HG03439 (cell line): ENCODE measurements at regions not wholly inside any gene's neighbourhood (a gene's known extent, or its start where the extent isn't known, plus 50 kb on each side); places are given as distances from the start of the nearest gene placed in this dataset.

Experiments used
- ATAC-seq: cut with Tn5 transposase; IDR thresholded peaks from one replicate; pipeline ENCODE4 v1.9.1; 2021; ENCODE audit warnings: mild to moderate bottlenecking, moderate library complexity; ENCODE audit not compliant: unreplicated experiment

GRCh38 chr12:86333955-86334522, 77.8 kb upstream of the MGAT4C start:
- no peak for ATAC-seq

GRCh38 chr12:86331457-86331856, 75.3 kb upstream of the MGAT4C start:
- ATAC-seq: no peak

- no peak for ATAC-seq
Observed at GRCh38 chr12:86331012-86331411, 74.8 kb upstream of the MGAT4C start.

GRCh38 chr12:86312232-86312631, 56.0 kb upstream of the MGAT4C start:
- no peak for ATAC-seq
